ENCODE measurements at regions not wholly inside any gene's neighbourhood (a gene's known extent, or its start where the extent isn't known, plus 50 kb on each side); places are given as distances from the start of the nearest gene placed in this dataset.

DNA sequence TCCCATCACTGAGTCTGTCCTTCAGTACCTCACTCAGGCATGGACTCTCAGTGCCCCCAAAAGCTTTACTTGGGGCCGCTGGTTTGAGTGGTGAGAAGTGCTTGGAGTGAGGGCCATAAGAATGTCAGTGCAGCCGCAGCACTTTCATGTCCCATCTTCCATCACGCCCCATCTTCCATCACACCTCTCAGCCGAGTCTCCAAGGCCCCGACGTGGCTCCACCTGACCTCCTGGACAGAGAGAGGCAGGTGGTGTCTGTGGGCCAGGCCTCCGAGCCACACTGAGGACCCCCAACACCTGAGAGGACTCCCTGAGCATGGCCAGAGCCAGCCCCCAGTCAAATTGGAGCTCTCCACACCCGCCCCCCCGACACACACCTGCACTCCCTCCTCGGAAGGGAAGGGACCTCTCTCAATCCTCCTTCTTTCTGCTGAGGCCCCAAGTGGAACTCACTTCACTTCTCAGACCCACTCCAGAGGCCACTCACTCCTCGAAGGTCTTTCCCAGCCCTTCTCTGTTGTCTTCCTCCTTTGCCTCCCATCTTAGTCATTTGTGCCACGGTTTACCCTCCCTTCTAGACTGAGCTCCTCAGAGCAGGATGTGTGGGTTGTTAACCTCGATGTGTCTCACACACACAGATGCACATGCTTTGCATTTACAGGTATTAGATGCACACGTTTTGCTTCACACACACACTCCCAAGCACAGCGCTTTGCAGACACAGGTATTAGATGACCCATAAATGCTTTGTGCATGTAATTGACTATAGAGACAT, 65.7 kb upstream of the ATP12A start:
- TF ChIP-seq, protein P1, sequence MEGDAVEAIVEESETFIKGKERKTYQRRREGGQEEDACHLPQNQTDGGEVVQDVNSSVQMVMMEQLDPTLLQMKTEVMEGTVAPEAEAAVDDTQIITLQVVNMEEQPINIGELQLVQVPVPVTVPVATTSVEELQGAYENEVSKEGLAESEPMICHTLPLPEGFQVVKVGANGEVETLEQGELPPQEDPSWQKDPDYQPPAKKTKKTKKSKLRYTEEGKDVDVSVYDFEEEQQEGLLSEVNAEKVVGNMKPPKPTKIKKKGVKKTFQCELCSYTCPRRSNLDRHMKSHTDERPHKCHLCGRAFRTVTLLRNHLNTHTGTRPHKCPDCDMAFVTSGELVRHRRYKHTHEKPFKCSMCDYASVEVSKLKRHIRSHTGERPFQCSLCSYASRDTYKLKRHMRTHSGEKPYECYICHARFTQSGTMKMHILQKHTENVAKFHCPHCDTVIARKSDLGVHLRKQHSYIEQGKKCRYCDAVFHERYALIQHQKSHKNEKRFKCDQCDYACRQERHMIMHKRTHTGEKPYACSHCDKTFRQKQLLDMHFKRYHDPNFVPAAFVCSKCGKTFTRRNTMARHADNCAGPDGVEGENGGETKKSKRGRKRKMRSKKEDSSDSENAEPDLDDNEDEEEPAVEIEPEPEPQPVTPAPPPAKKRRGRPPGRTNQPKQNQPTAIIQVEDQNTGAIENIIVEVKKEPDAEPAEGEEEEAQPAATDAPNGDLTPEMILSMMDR (conservative IDR thresholded peaks at IDR 0.05; ENCODE audit: low read depth, low read length) = no peak
- H3K4me3 ChIP-seq (ENCODE audit: low read length) = no peak overlapping the region

DNA sequence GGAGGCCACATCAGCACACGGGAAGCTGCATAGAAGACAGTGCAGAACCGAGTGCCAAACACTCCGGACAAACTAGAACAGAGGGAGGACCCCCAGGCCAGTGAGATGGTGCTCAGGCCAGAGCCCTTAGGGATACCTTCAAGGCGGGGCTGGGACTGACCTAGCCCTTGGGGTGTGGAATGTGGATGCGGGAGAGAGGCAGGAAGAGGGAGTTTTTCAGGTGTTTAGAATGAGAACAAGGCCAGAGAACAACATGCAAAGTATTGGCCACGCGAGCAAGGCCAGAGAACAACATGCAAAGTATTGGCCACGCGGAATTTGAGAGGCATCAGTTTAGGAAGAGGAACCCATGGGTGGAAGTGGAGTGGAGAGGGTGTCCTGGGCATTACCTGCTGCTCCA, 65.1 kb upstream of the ATP12A start:
- TF ChIP-seq, protein P1 (conservative IDR thresholded peaks at IDR 0.05; ENCODE audit: low read depth, low read length) = no peak
- DNase-seq (ENCODE audit: low read depth) = no peak
- H3K4me3 ChIP-seq (ENCODE audit: low read length) = no peak overlapping the region

More for the DNA sequence above, 65.7 kb upstream of the ATP12A start:
- no peak for DNase-seq (ENCODE audit: low read depth)

DNA sequence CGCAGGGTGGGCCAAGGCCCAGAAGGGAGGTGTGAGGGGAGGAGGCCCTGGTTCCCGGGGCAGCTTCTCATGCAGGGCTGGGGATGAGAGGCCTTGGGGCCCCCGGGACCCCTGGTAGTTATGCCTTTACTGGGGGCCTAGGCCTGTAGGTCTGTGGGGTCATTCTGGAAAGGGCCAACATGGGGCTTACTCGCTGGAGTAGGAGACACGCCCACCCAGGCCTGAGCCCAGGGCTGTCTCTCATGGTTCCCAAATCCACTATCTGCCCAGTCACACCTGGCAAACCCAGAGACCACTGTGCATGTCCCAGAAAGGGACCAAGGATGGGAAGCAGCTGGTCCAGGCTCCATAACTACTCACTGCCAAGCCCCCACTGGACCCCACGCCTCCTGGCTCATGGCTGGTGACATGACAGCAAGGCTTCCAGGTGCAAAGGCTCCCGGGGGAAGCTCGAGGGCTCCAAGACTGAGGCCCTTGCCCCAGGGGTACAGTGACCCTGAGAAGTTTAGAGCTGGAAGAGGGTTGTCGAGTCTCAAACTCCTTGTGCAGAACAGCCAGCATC, 64.2 kb upstream of the ATP12A start:
- no peak for DNase-seq (ENCODE audit: low read depth)
- no peak overlapping the region for H3K4me3 ChIP-seq (ENCODE audit: low read length)
- TF ChIP-seq, protein P1 (conservative IDR thresholded peaks at IDR 0.05; ENCODE audit: low read depth, low read length) = no peak

DNA sequence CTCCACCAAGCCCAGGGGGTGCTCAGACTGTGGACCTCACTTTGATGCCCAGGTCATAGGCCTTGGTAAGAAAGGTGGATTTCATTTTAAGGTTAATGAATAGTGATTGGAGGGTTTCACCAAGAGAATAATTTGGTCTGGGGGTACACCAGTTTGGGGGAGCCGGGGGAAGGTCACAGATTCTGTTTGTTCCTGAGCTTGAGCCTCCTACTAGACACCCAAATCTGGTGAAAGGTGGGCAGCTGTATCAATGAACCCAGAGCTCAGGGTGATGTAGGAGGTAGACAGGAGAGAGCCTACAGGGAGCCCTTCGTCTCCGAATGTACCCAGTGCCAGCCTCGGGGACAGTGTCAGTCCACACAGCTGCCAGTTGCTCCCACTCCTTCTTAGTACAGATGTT, 63.7 kb upstream of the ATP12A start:
- H3K4me3 ChIP-seq (ENCODE audit: low read length) = no peak overlapping the region
- TF ChIP-seq, protein P1 (conservative IDR thresholded peaks at IDR 0.05; ENCODE audit: low read depth, low read length) = no peak
- DNase-seq (ENCODE audit: low read depth) = no peak

DNA sequence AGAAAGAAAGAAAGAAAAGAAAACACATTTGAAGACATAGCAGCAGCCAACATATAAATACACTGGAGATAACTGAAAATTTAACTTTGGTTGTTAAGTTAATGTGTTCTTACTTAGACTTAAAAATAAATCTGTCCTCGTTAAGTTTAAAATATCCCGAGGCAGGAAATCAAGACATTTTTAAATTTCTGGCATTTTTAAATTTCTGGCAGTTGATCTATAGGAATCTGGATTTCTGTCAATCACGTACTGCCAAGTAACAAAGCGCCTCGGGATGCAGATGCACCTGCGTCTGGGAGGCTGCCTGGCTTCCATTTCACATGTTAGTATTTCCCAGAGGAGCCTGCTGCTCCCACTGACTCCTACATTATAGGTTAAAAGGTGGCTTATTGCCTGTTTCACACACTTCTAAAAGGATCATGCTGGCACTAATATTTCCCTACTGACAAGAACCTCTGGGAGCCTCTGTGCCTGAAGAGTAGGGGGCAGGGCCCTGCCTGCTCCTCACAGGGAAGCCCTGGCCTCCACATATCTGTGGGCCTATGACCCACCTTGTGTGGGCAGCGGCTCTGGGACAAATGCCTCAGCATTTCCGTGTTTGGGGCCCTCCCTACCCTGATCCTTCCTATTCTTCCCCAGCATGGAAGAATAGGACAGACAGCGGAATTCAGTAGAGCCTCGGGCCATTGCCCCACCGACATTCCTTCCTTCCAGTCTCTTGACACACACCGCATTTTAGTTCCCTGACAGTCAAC, 62.8 kb upstream of the ATP12A start:
- H3K4me3 ChIP-seq (ENCODE audit: low read length) = no peak overlapping the region
- no peak for DNase-seq (ENCODE audit: low read depth)
- TF ChIP-seq, protein P1 (conservative IDR thresholded peaks at IDR 0.05; ENCODE audit: low read depth, low read length) = no peak

DNA sequence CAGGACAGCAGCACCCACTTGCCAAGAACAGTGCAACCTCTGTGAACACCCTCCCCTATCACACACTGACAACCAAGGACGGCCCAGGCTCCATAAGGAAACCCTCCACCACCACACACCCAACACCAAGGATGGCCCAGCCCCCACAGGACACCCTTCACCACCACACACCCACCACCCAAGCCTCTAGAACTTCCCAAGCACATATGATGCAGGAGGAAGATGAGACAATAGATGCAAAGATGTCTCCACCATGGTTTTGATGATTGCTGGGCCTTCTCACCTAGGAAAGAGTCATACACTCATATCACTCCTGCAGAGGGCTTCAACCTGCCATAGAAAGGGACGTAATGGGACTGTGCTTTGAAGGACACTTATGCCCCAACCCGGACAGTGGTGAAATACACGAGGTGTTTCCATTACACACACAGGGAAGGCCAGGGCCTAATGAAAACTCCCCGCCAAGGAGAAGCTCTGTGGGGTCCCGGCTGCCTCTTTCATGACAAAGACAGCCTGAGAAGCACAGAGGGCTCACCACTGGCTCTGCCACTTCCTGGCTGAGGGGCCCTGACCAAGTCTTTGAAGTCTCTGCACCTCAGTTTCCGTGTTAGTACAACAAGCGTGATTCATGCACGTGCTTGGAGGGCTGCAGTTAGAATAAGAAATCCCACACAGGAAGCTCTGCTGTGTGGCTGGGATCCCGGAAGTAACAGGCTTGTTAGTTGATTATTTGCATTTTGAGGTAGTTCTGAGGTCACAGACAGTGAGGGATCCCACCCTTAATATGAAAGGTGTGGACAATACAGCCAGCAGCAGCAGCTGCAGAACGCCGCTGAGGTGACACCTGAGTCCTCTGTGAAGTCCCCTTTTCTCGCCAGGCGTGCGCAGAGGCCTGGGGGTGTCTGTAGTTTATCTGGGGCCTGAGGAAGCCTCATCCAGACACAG, 61.9 kb upstream of the ATP12A start:
- H3K4me3 ChIP-seq (ENCODE audit: low read length) = no peak overlapping the region
- TF ChIP-seq, protein P1 (conservative IDR thresholded peaks at IDR 0.05; ENCODE audit: low read depth, low read length) = no peak
- no peak for DNase-seq (ENCODE audit: low read depth)
